Mesendoderm (in vitro differentiated cells): ENCODE measurements at regions not wholly inside any gene's neighbourhood (a gene's known extent, or its start where the extent isn't known, plus 50 kb on each side); places are given as distances from the start of the nearest gene placed in this dataset.

Experiments
- DNase-seq: peaks from one replicate; pipeline ENCODE4 v3.0.0; 2013
- H2AK5ac ChIP-seq: 2 replicates; pipeline ENCODE4 v1.6.1; 2013; ENCODE audit warnings: low read length, inconsistent platforms
- H2BK120ac ChIP-seq: 2 replicates; pipeline ENCODE4 v1.6.1; 2013; ENCODE audit warnings: low read depth, mild to moderate bottlenecking, low read length, moderate library complexity, mixed read lengths
- H2BK15ac ChIP-seq: replicated peaks from 2 replicates; pipeline ENCODE4 v1.6.1; 2013; ENCODE audit warnings: low read depth, mild to moderate bottlenecking, moderate library complexity
- H2BK5ac ChIP-seq: 2 replicates; pipeline ENCODE4 v1.6.1; 2013; ENCODE audit warnings: low read length, inconsistent platforms
- H3K18ac ChIP-seq: 2 replicates; pipeline ENCODE4 v1.6.1; 2013; ENCODE audit warnings: mild to moderate bottlenecking, low read length, mixed read lengths
- H3K23ac ChIP-seq: one replicate; pipeline ENCODE4 v1.6.1; 2013; ENCODE audit warnings: low read length
- H3K27ac ChIP-seq: 2 replicates; pipeline ENCODE4 v1.5.1; 2013; ENCODE audit warnings: low read depth, mild to moderate bottlenecking, inconsistent platforms, low read length, moderate library complexity
- H3K27me3 ChIP-seq: 2 replicates; pipeline ENCODE4 v1.6.1; 2013; ENCODE audit warnings: low read length, control low read depth, mild to moderate bottlenecking, inconsistent platforms; ENCODE audit not compliant: insufficient read depth, poor library complexity
- H3K36me3 ChIP-seq: 2 replicates; pipeline ENCODE4 v1.6.1; 2013; ENCODE audit warnings: low read length, inconsistent platforms; ENCODE audit not compliant: control insufficient read depth, insufficient read depth
- H3K4ac ChIP-seq: one replicate; pipeline ENCODE4 v1.6.1; 2013; ENCODE audit warnings: low read depth, mild to moderate bottlenecking, low read length, moderate library complexity
- H3K4me1 ChIP-seq: 2 replicates; pipeline ENCODE4 v1.6.1; 2013; ENCODE audit warnings: low read depth, low read length, inconsistent platforms; ENCODE audit not compliant: control insufficient read depth
- H3K4me2 ChIP-seq: 2 replicates; pipeline ENCODE4 v1.6.1; 2013; ENCODE audit warnings: low read length
- H3K4me3 ChIP-seq: 2 replicates; pipeline ENCODE4 v1.5.1; 2013; ENCODE audit warnings: mild to moderate bottlenecking, low read length
- H3K56ac ChIP-seq: one replicate; pipeline ENCODE4 v1.6.1; 2013; ENCODE audit warnings: low read length
- H3K79me1 ChIP-seq: 2 replicates; pipeline ENCODE4 v1.6.1; 2013; ENCODE audit warnings: low read length, inconsistent platforms
- H3K79me2 ChIP-seq: 2 replicates; pipeline ENCODE4 v1.6.1; 2013; ENCODE audit warnings: mild to moderate bottlenecking, low read length; ENCODE audit not compliant: control insufficient read depth, insufficient read depth
- H3K9ac ChIP-seq: 2 replicates; pipeline ENCODE4 v1.6.1; 2013; ENCODE audit warnings: low read length, inconsistent platforms
- H4K5ac ChIP-seq: one replicate; pipeline ENCODE4 v1.6.1; 2013; ENCODE audit warnings: low read length
- H4K8ac ChIP-seq: one replicate; pipeline ENCODE4 v1.6.1; 2013; ENCODE audit warnings: low read depth, mild to moderate bottlenecking, control low read depth, low read length, moderate library complexity
- WGBS: extraction: QIAGEN DNeasy Blood & Tissue Kit; methylation state at CpG from one replicate; pipeline ENCODE4 v1.1.7; 2013; ENCODE audit warnings: low lambda C conversion rate, missing lambda C conversion rate; ENCODE audit not compliant: insufficient coverage; ENCODE audit errors: extremely low coverage; 5-methylcytosine and 5-hydroxymethylcytosine counted together

- no peak overlapping the region for H3K4me2 ChIP-seq
- no peak overlapping the region for H3K23ac ChIP-seq
Measured at GRCh38 chr9:87333802-87334201, 163.9 kb upstream of the DAPK1 start.

GRCh38 chr9:87334366-87334765 is 163.3 kb upstream of the DAPK1 start:
- no peak overlapping the region for H2BK15ac ChIP-seq
- H2BK5ac ChIP-seq: no peak overlapping the region
- H2BK120ac ChIP-seq: no peak overlapping the region
- H3K79me2 ChIP-seq: no peaks in the 10 kb centered on the region
- H3K9ac ChIP-seq: no peak overlapping the region
- WGBS: no CpG with 5 or more reads among the region's 3 CpGs
- H3K23ac ChIP-seq: no peak overlapping the region
- no peaks in the 10 kb centered on the region for H3K79me1 ChIP-seq
- no peak overlapping the region for H3K4ac ChIP-seq
- H3K4me2 ChIP-seq: no peak overlapping the region
- no peak overlapping the region for H3K18ac ChIP-seq
- no peak overlapping the region for H2AK5ac ChIP-seq
- no peak overlapping the region for H3K4me3 ChIP-seq
- H3K36me3 ChIP-seq: no peaks in the 10 kb centered on the region
- H3K56ac ChIP-seq: no peak overlapping the region
- H3K4me1 ChIP-seq: peaks cover 8% of the 10 kb centered on the region
- DNase-seq: no peak
- H3K27me3 ChIP-seq: no peaks in the 10 kb centered on the region
- no peak overlapping the region for H4K8ac ChIP-seq
- H3K27ac ChIP-seq: no peak overlapping the region
- no peak overlapping the region for H4K5ac ChIP-seq

More at GRCh38 chr9:87333802-87334201, 163.9 kb upstream of the DAPK1 start:
- no peak overlapping the region for H3K27ac ChIP-seq
- H2BK15ac ChIP-seq: no peak overlapping the region
- no CpG with 5 or more reads among the region's 6 CpGs for WGBS
- no peaks in the 10 kb centered on the region for H3K27me3 ChIP-seq
- H4K5ac ChIP-seq: no peak overlapping the region
- no peak overlapping the region for H3K4ac ChIP-seq
- H3K56ac ChIP-seq: no peak overlapping the region
- no peak overlapping the region for H3K9ac ChIP-seq
- no peak overlapping the region for H2BK120ac ChIP-seq
- H3K36me3 ChIP-seq: no peaks in the 10 kb centered on the region
- no peak overlapping the region for H2BK5ac ChIP-seq
- H3K18ac ChIP-seq: no peak overlapping the region
- no peak overlapping the region for H2AK5ac ChIP-seq
- no peaks in the 10 kb centered on the region for H3K79me2 ChIP-seq
- no peaks in the 10 kb centered on the region for H3K79me1 ChIP-seq
- DNase-seq: no peak
- no peak overlapping the region for H4K8ac ChIP-seq
- H3K4me1 ChIP-seq: peaks cover 8% of the 10 kb centered on the region
- H3K4me3 ChIP-seq: no peak overlapping the region

- Histone ChIP-seq H3K4ac (no peak overlapping the region), H2BK120ac (no peak overlapping the region), H3K27me3 (no peaks in the 10 kb centered on the region), H4K5ac (no peak overlapping the region), H2AK5ac (no peak overlapping the region), H3K4me2 (no peak overlapping the region), H3K18ac (no peak overlapping the region), H3K36me3 (no peaks in the 10 kb centered on the region), H3K4me1 (peaks cover 8% of the 10 kb centered on the region), H4K8ac (no peak overlapping the region), H2BK15ac (no peak overlapping the region), H3K23ac (no peak overlapping the region), H3K79me2 (no peaks in the 10 kb centered on the region), H3K27ac (no peak overlapping the region), H3K9ac (no peak overlapping the region), H3K56ac (no peak overlapping the region), H3K79me1 (no peaks in the 10 kb centered on the region), H3K4me3 (no peak overlapping the region), H2BK5ac (no peak overlapping the region)
- peak; percentile 71 for DNase-seq
- no CpG with 5 or more reads among the region's 1 CpG for WGBS
Measured at GRCh38 chr9:87336407-87336806, 161.3 kb upstream of the DAPK1 start.

GRCh38 chr9:87336914-87337333 is 160.7 kb upstream of the DAPK1 start:
- Histone ChIP-seq H3K9ac (peak overlapping the region; percentile 47), H3K27me3 (no peaks in the 10 kb centered on the region), H3K36me3 (no peaks in the 10 kb centered on the region), H3K4me3 (no peak overlapping the region), H4K8ac (no peak overlapping the region), H3K27ac (no peak overlapping the region), H4K5ac (no peak overlapping the region), H3K4ac (no peak overlapping the region), H3K18ac (peak overlapping the region; percentile 70), H3K23ac (no peak overlapping the region), H3K56ac (peak overlapping the region; percentile 8), H2AK5ac (no peak overlapping the region), H3K4me2 (peak overlapping the region; percentile 55), H2BK120ac (no peak overlapping the region), H3K79me2 (no peaks in the 10 kb centered on the region), H2BK15ac (no peak overlapping the region), H2BK5ac (no peak overlapping the region), H3K79me1 (no peaks in the 10 kb centered on the region), H3K4me1 (peaks cover 8% of the 10 kb centered on the region)
- WGBS: no CpG with 5 or more reads among the region's 12 CpGs
- DNase-seq: peak; percentile 90

GRCh38 chr9:87337335-87338087 is 160.2 kb upstream of the DAPK1 start:
- H4K8ac ChIP-seq: peak overlapping the region; percentile 58
- no peaks in the 10 kb centered on the region for H3K79me2 ChIP-seq
- no peak overlapping the region for H2BK120ac ChIP-seq
- no peak overlapping the region for H3K23ac ChIP-seq
- H3K27ac ChIP-seq: peak overlapping the region; percentile 64
- no peaks in the 10 kb centered on the region for H3K27me3 ChIP-seq
- H2BK5ac ChIP-seq: no peak overlapping the region
- peak; percentile 96 for DNase-seq
- H4K5ac ChIP-seq: no peak overlapping the region
- peak overlapping the region; percentile 78 for H3K18ac ChIP-seq
- H3K4ac ChIP-seq: peak overlapping the region; percentile 7
- H3K56ac ChIP-seq: peak overlapping the region; percentile 8
- H3K4me1 ChIP-seq: peaks cover 8% of the 10 kb centered on the region
- peak overlapping the region; percentile 61 for H2BK15ac ChIP-seq
- peak overlapping the region; percentile 55 for H3K4me2 ChIP-seq
- peak overlapping the region; percentile 47 for H3K9ac ChIP-seq
- H3K79me1 ChIP-seq: no peaks in the 10 kb centered on the region
- H3K4me3 ChIP-seq: no peak overlapping the region
- no peaks in the 10 kb centered on the region for H3K36me3 ChIP-seq
- no CpG with 5 or more reads among the region's 14 CpGs for WGBS
- H2AK5ac ChIP-seq: no peak overlapping the region
